Non-pigmented ciliary epithelial cell (primary cell): ENCODE measurements at regions not wholly inside any gene's neighbourhood (a gene's known extent, or its start where the extent isn't known, plus 50 kb on each side); places are given as distances from the start of the nearest gene placed in this dataset.
"Not testable (repeated sequence)": the region's sequence is repeated elsewhere in the genome, so short reads cannot be mapped to it uniquely, and the experiment has no call there.

Source experiments
- DNase-seq: peaks from one replicate; pipeline ENCODE4 v3.0.0-alpha.2; 2010; ENCODE audit warnings: low read depth

DNA sequence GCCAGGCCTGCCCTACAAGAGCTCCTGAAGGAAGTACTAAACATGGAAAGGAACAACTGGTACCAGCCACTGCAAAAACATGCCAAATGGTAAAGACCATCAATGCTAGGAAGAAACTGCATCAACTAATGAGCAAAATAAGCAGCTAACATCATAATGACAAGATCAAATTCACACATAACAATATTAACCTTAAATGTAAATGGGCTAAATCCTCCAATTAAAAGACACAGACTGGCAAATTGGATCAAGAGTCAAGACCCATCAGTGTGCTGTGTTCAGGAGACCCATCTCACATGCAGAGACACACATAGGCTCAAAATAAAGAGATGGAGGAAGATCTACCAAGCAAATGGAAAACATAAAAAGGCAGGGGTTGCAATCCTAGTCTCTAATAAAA, 119.0 kb upstream of the CARMIL1 start:
- DNase-seq: not testable (repeated sequence)

DNA sequence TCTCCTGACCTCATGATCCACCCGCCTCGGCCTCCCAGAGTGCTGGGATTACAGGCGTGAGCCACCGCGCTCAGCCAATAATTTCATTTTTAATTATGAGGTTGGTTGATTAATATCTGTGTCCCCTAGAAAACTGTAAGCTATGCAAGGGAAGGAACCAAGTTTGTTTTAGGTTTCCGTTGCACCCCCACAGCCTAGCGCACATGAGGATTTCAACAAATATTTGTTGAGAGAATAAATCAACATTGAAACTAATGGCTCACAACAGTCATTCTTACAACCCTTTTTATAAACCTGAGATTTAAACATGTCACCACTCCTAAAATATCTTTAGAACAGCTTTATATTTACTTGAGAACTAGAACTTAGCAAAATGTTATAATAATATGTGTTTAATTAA, 114.0 kb upstream of the CARMIL1 start:
- DNase-seq: no peak

DNA sequence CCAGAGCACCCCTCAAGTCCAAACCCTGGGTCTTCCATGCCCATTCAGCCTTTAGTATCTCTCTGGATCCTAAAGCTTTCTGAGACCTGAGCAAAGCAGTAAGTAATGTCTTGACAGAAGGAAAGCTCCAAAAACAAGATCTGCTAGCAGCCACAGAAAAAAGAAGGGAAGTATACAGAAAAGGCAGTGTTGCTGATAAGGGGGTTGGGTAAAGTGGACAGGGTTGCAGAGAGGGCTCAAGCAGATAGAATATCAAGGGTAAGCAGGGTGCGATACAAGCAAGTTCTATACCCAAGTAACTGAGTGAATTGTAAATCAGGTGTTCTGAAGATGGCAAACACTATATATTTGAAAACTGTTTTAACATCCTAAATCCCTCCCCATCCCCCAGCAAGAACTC, 113.4 kb upstream of the CARMIL1 start:
- no peak for DNase-seq

- no peak for DNase-seq
Measured at GRCh38 chr6:25166955-25167748, 112.0 kb upstream of the CARMIL1 start.

- DNase-seq: no peak
Measured at GRCh38 chr6:25167961-25168360, 111.2 kb upstream of the CARMIL1 start.

- no peak for DNase-seq
Measured at GRCh38 chr6:25168637-25169036, 110.5 kb upstream of the CARMIL1 start.

DNA sequence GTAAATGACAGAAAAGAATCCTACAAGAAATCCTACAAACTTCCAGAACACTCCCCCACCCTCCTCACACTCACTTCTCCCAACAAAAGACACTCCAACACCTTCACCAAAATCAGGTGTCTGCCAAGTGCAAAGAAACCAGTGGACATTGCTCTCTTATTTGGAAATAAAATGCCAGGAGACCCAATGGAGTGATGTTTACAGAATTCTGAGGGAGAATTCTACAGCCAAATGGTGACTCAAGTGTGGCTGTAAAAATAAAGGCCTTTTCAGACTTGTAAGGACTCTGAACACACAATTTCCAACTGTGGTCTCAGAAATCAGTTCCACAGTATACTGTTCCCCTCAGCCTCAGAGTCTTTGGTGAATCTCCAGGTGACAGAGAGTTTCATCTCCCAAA, 109.6 kb upstream of the CARMIL1 start:
- no peak for DNase-seq

GRCh38 chr6:25169961-25170360, 109.2 kb upstream of the CARMIL1 start:
- no peak for DNase-seq

DNA sequence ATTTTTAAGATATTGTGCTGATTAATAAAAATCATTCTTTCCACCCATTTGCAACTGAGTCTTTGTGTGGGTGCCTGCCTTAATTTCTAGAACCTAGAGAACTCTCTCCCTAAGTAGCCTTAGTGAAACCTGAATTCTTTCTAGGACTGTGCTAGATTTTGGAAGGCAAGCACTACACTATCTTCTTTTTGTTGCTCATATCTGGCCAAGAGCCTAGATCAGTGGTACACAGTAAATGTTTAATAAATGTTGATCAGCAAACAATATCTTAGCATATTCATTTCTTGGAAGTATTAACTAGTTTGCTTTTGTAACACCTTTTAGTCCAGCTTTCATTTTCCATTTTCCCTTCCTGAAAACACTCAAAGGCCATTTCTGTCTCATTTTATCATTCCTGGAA, 108.5 kb upstream of the CARMIL1 start:
- no peak for DNase-seq

DNA sequence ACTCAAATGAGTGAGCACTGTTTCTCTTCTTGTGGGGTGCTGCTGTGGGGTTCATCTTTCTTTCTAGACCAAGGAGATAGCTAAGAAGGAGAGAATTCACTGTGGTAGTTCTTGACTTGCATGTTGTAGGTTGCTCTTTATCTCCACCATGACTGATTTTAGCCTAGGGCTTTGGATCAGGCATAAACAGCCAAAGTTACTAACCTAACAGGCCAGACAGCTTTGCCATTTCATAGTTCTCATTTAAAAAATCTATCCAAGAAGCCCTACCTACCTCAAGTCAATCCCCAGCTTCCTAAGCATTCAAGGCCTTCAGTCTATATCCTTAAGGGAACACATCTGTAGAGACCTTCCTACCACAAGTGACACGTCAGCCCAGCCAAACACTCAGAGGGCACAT, 107.9 kb upstream of the CARMIL1 start:
- DNase-seq: no peak

DNA sequence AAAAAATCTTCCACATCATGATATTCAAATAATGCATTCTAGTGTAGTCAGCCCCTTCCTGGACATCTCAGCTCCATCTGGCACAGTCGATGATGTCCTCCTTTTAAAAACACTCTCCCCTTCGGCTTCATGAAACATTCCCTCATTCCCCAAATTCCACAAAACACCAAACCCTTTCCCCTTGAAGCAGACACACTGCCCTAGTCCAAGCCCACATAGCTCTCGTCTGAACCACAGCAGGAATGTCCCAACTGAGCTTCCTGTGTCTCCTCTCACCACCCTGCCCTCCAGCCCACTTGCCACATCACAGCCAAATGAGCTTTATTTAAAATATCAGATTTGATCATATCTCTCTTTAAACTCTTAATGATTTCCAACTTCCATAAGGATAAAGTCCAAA, 106.4 kb upstream of the CARMIL1 start:
- peak; percentile 97 for DNase-seq

GRCh38 chr6:25173246-25173645, 105.9 kb upstream of the CARMIL1 start:
- no peak for DNase-seq

GRCh38 chr6:25173951-25174474, 105.2 kb upstream of the CARMIL1 start:
- peak; percentile 95 for DNase-seq

GRCh38 chr6:25174678-25175077, 104.5 kb upstream of the CARMIL1 start:
- DNase-seq: no peak

GRCh38 chr6:25175196-25175595, 104.0 kb upstream of the CARMIL1 start:
- DNase-seq: no peak

DNA sequence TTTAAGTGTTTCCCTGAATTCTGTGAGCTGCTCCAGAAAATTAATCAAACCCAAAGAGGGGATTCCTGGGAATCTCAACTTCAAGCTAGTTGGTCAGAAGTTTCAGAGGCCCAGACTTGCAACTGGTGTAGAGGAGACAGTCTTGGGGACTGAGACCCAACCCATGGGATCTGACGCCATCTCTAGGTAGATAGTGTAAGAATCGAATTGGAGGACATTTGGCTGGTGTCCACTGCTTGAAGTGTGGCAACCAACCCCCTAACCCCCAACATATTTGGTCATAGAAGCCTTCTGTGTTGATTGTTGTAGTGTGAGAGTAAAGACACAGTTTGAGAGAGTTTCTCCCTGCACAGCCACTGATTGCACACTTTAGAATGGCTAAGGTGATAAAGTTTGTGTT, 103.5 kb upstream of the CARMIL1 start:
- DNase-seq: no peak

- DNase-seq: no peak
Measured at GRCh38 chr6:25176466-25176865, 102.7 kb upstream of the CARMIL1 start.

- no peak for DNase-seq
Measured at GRCh38 chr6:25177500-25178028, 101.6 kb upstream of the CARMIL1 start.

- no peak for DNase-seq
Measured at GRCh38 chr6:25178336-25179035, 100.7 kb upstream of the CARMIL1 start.

DNA sequence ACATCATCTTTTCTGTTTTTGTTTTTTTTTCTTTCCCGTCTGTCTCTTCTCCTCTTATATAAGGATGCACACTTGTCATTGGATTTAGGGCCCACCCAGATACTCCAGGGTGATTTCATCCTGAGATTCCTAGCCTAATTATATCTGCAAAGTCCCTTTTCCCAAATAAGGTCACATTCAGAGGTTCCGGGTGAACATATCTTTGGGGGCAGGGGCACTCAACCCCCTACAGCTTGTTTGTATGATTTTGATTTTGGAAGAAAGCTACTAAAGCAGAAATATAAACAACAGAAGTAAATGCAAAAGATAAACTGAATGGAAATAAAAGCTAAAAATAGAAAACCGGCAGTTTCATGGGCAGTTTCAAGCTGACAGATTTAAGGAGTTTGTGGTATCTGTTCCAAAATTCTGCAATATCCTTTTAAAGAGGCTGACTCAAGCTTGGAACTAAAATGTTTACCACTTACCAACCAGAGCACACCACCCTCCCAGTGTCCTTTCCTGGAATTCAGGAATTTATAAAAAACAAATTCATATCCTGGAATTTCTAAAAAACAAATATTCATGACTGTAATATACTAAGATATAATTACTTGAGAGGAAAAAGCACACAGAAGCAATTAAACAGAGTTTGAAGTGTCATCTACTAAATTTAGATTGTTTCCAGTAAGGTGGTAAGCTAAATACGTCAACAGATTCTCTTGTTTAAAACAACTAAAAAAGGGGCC, 100.0 kb upstream of the CARMIL1 start:
- DNase-seq: no peak

GRCh38 chr6:25180630-25181349, 98.4 kb upstream of the CARMIL1 start:
- DNase-seq: no peak

- DNase-seq: no peak
Measured at GRCh38 chr6:25181350-25181724, 97.8 kb upstream of the CARMIL1 start.
